GM18873 (cell line): ENCODE measurements at regions not wholly inside any gene's neighbourhood (a gene's known extent, or its start where the extent isn't known, plus 50 kb on each side); places are given as distances from the start of the nearest gene placed in this dataset.

Source experiments
- ATAC-seq: cut with Tn5 transposase; IDR thresholded peaks from one replicate; pipeline ENCODE4 v1.9.1; 2021; ENCODE audit warnings: mild to moderate bottlenecking, moderate library complexity, moderate number of reproducible peaks; ENCODE audit not compliant: unreplicated experiment, low FRiP score

DNA sequence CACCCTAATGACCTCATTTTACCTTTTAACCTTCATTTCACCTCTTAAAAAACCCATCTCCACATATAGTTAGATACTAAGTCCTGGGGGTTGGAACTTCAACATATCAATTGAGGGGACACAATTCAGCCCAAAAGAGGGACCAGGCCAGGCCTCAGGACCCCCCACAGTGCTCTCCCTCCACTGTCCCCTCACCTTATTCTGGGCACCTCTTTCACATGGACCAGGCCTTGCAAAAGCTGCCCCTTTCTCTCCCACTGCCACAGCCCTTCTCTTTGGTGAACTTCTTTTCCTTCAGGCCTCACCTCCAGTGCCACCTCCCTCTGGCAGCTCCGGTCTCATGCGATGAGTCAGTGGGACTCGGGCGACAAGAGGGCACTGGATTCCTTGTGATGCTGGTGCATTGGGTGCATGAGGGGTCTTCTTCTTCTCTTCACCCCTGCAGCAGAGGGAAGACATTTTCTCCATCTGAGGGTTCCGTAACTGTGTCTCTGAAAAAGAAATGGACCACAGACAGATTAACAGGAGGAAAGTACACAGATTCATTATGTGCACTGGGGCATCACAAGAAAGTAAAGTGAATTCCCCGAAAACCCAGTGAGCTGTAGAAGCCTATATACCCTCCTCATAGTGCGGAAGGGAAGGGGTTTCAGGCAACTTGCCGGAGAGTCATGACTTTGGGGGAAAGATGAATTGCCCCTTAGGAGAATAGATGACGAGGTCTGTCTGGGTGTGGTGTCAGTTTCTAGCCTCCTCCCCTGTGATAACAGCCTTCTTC, 288.7 kb upstream of the IGFBP3 start:
- no peak for ATAC-seq

DNA sequence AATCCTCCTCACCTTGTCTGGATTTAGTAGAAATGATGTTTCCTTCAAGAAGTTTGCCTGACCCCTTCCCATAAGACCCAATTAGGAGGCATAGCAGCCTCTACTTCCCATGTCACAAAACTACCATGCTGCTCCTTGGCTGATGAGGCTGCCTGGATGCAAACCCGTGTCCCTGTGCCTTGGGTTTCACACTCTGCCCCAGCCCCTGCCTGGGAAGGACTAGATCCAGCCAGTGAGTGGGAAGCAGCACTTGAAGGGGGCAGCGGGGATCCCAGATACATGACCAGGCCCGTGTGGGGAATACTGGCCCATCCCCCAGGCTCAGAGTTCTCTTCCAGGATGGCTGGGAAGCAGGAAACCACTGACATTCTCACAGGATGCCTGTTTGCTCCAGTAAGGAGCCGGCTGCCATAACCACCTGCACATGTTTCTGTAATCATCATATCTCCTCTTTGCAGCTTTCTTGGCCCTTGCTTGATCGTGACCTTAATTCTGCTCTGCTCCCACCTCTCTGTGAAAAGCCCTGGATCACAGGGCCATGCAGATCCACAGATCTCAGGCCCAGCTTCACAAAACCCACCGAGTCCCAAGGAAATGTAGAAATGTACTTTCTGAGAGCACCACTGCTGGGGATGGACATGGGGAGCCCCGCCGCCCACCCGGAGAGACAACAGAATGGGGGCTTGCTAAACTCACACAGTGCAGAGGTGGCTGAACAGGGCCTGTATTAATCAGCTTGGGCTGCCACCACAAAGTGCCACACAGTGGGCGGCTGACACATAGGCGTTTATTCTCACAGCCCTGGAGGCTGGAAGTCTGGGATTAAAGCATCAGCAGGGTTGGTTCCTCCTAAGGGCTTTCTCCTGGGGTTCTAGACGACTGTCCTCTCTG, 287.8 kb upstream of the IGFBP3 start:
- no peak for ATAC-seq

- no peak for ATAC-seq
Measured at GRCh38 chr7:46207931-46208634, 287.0 kb upstream of the IGFBP3 start.

DNA sequence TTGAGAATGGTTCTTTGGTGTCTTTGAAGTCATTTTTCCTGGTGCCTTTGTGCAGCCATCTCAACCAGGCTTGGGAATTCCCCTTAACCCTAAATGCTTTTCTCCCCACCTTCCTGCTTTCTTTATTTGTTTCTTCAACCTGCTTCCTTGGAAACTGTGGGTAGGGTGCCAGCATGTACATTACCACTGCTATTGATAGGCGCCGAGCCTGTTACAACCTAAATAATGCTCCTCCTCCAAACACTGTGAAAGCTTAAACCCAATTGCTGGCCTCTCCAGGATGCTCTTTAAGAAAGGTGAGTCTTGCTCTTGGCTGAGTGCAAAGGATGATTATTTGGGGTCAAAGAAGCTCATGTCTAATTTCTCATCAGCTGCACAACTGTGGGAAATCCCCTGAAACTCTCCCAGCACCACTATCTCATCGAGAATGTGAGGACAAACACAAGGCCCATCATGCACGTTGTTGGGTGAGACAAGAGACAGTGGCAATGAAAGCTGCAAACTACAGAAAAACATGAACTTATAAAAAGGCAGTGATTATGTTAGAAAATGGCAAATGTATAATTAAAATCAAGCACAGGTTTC, 285.5 kb upstream of the IGFBP3 start:
- ATAC-seq = no peak

DNA sequence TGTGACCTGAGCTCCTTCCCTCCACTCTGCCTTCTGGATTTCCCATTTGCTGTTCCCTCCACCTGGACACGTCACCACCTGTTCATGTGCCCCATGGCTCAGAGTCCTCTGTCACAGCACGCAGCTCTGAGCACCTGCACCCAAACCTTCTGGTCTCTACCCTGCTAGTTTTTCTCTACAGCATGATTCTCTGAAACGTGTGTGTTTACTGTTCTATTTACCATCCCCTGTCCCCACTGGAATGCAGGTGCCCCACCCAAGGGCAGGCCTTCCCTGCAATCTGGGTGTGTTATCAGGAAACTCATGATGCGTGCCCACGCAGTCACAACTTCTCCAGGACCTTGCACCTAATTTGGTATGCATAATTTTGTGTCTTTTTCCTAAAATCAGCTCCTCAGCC, 284.4 kb upstream of the IGFBP3 start:
- ATAC-seq = no peak

DNA sequence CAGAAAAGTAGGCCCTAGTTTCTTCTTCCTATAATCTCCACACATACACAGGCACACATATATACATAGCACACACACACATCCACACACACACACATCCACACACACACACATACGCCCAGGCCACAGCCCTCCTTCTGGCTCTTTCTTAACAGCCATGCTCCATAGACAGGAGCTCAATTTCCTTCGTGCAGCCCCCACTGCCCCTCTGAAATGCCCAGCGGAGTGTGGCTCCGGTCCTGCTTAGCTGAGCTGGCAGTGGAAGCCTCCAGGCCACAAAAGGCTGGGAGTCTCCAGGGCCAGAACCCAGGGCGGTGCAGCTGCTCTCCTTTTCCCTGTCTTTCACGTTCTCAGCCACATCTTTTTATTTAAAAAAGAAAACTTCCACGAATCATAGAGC, 282.9 kb upstream of the IGFBP3 start:
- ATAC-seq = no peak

DNA sequence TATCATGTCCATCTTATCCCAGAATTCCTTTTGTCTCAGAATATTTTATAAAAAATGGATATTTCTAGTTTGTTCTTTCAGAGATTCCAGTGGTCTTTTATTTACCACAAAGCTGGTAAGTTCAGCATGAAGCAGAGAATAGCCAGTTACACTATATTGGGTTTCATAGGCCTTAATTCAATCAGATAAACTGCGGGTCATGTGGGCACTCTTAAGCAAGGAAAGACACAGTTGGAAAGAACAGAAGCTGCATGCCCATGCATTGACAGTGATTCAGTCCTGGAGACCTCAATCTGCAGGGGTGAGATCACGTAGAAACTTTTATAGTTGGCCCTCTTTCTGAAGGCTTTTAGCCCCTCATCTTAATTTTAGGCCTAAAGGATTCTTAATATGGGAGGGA, 281.3 kb upstream of the IGFBP3 start:
- ATAC-seq = no peak

DNA sequence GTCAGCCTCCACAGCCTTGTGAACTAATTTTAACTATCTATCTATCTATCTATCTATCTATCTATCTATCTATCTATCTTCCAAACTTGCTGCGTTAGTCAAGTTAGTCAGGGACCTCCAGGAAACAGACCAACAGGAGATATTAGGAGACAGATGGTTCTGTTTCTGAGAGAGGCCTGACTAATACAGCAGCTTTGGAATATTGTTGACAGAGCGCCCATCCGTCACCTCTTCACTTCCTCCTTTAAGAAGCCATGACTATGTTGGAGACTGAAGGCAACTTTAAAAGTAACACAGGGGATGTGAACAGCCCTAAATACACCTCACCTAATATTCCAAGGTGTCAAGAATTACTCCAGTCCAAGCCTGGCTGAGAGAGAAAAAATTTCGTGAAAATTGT, 280.9 kb upstream of the IGFBP3 start:
- ATAC-seq = no peak

- ATAC-seq = no peak
Measured at GRCh38 chr7:46198701-46199100, 277.6 kb upstream of the IGFBP3 start.

DNA sequence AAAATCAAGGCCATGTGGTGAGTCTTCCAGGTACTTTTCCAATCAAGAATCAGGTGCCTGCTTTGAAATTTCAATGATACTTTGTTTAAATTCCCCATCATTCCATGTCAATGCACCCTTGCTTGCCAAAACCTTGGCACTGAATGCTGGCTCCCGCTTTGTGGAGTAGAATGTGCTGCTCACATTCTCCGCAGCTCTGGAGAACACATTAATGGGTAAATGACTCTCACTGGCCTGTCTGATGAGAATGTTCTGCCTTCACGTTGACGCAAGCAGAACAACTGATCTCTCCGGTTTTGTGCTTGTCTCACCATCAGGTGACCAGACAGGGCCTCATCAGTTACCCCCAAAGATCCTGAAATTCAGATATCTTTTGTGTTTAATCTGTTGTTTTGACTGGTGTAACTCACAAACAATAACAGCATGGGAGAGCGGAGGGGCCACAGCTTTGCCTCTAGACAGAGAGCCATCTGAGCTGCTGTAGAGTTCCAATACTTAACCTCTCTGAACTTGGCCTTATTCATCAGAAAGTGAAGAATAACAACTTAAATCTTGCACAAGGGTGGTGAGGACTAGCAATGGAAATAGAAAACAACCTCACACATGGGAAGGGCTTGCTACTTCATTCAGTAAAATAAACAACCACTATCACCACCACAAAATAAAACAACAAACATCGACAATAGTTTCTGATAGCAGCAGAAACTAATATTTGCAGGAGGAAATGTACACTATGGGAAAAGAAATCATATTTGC, 276.9 kb upstream of the IGFBP3 start:
- ATAC-seq = no peak

- ATAC-seq = no peak
Measured at GRCh38 chr7:46195934-46196333, 274.9 kb upstream of the IGFBP3 start.

- no peak for ATAC-seq
Measured at GRCh38 chr7:46192271-46192670, 271.2 kb upstream of the IGFBP3 start.

GRCh38 chr7:46191776-46192175, 270.7 kb upstream of the IGFBP3 start:
- ATAC-seq = no peak

- no peak for ATAC-seq
Measured at GRCh38 chr7:46191296-46191695, 270.2 kb upstream of the IGFBP3 start.

DNA sequence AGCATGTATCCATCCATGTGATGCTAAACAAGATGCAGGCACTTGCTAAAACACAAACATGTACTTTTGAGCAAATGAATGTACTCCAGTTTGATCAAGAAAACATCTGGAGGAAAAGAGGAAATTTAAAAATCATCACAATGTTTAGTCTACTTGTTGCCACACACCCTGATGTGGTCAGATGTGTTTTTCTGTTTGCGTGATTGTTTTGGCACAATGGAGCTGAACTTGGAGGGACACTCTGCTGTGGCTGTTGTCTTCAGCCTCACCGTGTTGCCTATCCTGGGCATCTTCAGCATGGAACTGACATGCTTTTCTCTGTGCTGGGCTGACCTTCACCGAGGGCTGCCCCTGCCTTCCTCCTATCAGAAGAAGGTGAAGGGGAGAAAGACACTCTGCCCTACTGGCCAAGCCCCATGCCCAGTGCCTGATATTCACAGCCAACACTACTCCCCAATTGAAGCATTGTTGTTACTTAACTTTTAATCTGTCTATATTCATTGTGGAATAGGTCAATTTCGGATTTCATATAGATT, 268.3 kb upstream of the IGFBP3 start:
- no peak for ATAC-seq

DNA sequence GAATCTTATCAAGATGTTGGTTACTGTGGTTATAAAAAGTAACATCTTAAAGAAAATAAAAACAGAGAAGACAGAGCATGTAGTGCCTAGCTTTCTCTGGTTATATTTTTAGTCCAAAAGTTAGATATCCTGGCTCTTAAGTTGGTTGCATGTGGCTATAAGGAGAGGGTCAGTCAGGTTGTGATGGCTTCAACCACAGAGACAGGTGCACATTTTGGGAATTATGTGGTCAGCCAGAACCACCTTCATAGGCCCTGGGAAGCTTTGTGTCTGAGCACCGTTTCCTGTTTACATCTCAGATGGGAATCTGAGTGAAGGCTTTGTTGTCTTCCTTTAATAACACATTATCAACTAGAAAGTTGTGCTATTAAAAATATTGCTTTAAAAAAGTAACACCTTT, 265.1 kb upstream of the IGFBP3 start:
- no peak for ATAC-seq

DNA sequence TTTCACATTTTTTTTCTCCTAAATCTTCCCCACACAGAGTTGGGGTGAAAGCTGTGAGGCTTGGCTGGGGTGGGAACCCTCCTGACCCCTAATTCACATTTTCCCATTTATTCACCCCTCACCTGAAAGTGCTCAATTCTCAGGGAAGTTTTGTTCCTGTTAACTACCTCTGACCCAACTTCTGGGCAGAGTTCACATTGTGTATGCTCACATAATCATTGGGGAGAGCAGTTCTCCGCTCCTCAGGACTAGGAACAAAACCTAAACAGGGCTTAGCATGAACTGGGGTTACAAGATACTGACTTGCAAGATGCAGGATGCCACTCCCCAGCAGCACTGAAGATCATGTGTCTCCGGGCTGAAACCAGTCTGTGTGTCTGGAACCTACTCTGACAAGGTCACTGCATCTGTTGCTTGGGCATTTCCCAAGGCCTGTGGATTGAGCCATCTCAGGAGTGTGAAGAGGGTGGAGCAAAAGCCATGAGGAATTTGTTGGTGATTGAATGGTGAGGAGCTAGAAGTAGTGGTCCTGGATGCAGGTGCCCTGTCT, 258.1 kb upstream of the IGFBP3 start:
- ATAC-seq = no peak

GRCh38 chr7:46178661-46179060, 257.6 kb upstream of the IGFBP3 start:
- no peak for ATAC-seq

DNA sequence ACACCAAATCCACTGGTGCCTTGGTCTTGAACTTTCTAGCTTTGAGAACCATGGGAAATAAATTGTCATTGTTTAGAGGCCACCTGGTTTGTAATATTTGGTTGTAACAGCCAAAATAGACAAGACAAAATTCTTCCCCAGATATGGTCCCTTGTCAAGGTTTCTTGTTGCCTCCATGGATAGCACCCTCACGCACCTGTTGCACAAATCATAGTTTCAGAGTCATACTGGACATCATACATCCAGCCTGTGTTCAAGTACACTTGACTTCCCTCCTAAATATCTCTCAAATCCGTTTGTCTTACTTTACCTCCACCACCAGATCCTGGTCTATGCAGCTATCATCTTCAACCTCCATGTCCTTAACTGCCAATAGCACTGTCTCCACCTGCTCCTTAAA, 256.7 kb upstream of the IGFBP3 start:
- no peak for ATAC-seq

GRCh38 chr7:46175221-46175620, 254.1 kb upstream of the IGFBP3 start:
- no peak for ATAC-seq
